ENCODE measurements at regions not wholly inside any gene's neighbourhood (a gene's known extent, or its start where the extent isn't known, plus 50 kb on each side); places are given as distances from the start of the nearest gene placed in this dataset.

DNA sequence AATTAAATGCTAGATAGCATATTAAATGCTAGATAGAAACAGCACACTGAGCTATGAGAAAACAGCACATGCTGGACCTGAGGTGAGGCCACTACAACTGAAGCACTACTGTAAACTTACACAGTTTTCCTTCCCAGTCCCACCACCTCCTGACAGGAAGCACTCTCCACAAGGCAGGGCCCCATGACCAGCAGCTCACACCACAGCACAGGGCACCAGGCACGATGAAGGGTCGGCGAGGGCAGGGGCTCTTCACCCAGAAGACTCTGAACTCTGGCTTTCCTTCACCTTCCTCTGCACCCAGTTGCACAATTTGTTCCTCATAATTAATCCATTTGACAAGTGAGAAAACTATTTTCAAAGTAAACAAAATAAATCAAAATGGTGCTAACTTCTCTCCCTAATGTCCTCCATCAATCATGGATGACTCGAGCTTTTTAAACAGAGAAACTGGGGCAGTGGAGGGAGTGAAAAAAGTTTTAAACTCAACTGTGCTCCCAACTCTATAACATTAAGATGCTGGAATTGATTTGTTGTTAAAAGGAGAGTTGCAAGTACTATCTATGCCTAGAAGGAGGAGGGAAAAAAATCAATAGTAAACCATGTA lies 568.7 kb downstream of the UQCRFS1 start:
- Mint-ChIP-seq H3K36me3 (ENCODE audit: insufficient read depth, unreplicated experiment) (no peaks in the 10 kb centered on the region), H3K9me3 (ENCODE audit: low read depth, unreplicated experiment) (no peaks in the 10 kb centered on the region), H3K27ac (ENCODE audit: unreplicated experiment) (no peak overlapping the region), H3K27me3 (ENCODE audit: unreplicated experiment) (no peaks in the 10 kb centered on the region), H3K4me1 (ENCODE audit: low read depth, unreplicated experiment) (no peaks in the 10 kb centered on the region), H3K4me3 (ENCODE audit: low read depth, unreplicated experiment) (no peak overlapping the region)
- intact Hi-C loops (cut with micrococcal nuclease; ENCODE audit: unreplicated experiment), result no loop called here
- no peak for DNase-seq
- no TSS peak for BruUV-seq (replicated peaks)
- CTCF ChIA-PET, result no interaction called here
- TF ChIP-seq, protein P1, sequence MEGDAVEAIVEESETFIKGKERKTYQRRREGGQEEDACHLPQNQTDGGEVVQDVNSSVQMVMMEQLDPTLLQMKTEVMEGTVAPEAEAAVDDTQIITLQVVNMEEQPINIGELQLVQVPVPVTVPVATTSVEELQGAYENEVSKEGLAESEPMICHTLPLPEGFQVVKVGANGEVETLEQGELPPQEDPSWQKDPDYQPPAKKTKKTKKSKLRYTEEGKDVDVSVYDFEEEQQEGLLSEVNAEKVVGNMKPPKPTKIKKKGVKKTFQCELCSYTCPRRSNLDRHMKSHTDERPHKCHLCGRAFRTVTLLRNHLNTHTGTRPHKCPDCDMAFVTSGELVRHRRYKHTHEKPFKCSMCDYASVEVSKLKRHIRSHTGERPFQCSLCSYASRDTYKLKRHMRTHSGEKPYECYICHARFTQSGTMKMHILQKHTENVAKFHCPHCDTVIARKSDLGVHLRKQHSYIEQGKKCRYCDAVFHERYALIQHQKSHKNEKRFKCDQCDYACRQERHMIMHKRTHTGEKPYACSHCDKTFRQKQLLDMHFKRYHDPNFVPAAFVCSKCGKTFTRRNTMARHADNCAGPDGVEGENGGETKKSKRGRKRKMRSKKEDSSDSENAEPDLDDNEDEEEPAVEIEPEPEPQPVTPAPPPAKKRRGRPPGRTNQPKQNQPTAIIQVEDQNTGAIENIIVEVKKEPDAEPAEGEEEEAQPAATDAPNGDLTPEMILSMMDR (IDR thresholded peaks at IDR 0.05; ENCODE audit: unreplicated experiment), result no peak

DNA sequence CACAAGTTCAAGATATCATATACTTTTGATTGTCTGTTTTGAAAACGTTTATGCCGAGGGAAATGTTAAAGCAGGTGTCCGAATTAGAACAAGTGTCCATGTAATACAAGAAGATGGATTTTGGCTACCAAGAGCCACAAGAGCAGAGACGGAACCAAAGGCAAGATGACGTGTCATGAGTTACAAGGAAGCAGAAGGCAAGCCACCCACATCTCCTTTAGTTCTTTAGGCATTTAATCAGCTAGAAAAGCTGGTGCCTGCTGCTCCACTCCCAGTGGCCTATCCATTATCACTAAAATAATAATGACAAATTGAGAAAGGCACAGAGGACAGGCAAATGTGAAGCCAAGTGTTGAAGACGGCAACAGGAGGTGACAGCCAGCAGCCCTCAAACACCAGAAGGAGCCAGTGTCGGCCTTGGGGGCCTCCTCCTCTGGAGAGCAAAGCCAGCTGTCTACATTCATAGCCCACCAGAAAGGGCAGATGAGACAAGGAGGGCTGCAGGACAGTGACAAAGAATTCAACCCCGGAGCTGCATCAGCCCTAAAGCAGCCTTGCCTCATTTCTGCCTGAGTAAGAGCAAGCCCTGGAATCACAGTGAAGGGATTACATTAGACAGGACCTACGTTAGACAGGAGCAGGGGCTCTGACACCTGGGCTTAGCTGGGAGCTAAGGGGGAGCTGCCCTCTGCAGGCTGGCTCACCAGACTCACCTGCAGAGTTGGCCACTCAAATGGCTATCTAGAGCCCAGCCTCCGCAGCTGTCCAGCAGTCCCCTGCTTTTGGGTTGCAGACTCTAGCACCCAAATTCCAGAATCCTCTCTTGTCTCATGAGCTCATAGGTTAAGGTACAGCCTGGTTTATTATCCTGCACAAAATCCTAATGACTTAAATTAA lies 569.9 kb downstream of the UQCRFS1 start:
- DNase-seq, result no peak
- intact Hi-C loops (cut with micrococcal nuclease; ENCODE audit: unreplicated experiment), result no loop called here
- H3K4me3 Mint-ChIP-seq (ENCODE audit: low read depth, unreplicated experiment), result no peak overlapping the region
- H3K9me3 Mint-ChIP-seq (ENCODE audit: low read depth, unreplicated experiment), result no peaks in the 10 kb centered on the region
- no peak overlapping the region for H3K27ac Mint-ChIP-seq (ENCODE audit: unreplicated experiment)
- CTCF ChIA-PET, result interaction anchor here (0.7 kb wide), 1 partner anchor 401 kb away, joined by 3 read pairs; no protein-coding TSS in a partner anchor
- no peaks in the 10 kb centered on the region for H3K36me3 Mint-ChIP-seq (ENCODE audit: insufficient read depth, unreplicated experiment)
- no peaks in the 10 kb centered on the region for H3K4me1 Mint-ChIP-seq (ENCODE audit: low read depth, unreplicated experiment)
- TF ChIP-seq, protein P1 (IDR thresholded peaks at IDR 0.05; ENCODE audit: unreplicated experiment), result no peak
- H3K27me3 Mint-ChIP-seq (ENCODE audit: unreplicated experiment), result no peaks in the 10 kb centered on the region
- no TSS peak for BruUV-seq (replicated peaks)

DNA sequence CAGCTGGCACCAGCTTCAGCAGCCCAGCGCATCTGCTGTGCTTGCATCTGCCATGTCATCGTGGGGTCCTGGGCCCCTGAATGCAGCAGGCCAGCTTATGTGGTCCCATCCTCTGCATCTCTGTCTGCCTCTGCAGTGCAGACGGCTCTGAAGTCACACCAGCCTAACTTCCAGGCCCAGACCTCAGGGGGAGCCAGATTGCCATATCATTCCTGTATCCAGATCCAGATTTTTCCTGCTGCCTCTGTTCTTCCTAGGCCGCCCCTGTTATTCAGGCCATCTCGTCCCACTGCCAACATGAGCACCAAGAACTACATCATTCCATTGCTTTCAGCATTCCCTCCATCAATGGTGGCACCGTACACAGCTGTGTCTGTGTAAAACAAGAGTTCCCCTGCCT lies 571.6 kb downstream of the UQCRFS1 start:
- CTCF ChIA-PET, result interaction anchor here (0.6 kb wide), 1 partner anchor 660 kb away, joined by 3 read pairs; no protein-coding TSS in a partner anchor
- Mint-ChIP-seq H3K4me1 (ENCODE audit: low read depth, unreplicated experiment) (no peaks in the 10 kb centered on the region), H3K36me3 (ENCODE audit: insufficient read depth, unreplicated experiment) (no peaks in the 10 kb centered on the region), H3K9me3 (ENCODE audit: low read depth, unreplicated experiment) (no peaks in the 10 kb centered on the region), H3K27me3 (ENCODE audit: unreplicated experiment) (no peaks in the 10 kb centered on the region), H3K27ac (ENCODE audit: unreplicated experiment) (no peak overlapping the region), H3K4me3 (ENCODE audit: low read depth, unreplicated experiment) (no peak overlapping the region)
- DNase-seq, result no peak
- TF ChIP-seq, protein P1 (IDR thresholded peaks at IDR 0.05; ENCODE audit: unreplicated experiment), result no peak
- no TSS peak for BruUV-seq (replicated peaks)
- intact Hi-C loops (cut with micrococcal nuclease; ENCODE audit: unreplicated experiment), result no loop called here

DNA sequence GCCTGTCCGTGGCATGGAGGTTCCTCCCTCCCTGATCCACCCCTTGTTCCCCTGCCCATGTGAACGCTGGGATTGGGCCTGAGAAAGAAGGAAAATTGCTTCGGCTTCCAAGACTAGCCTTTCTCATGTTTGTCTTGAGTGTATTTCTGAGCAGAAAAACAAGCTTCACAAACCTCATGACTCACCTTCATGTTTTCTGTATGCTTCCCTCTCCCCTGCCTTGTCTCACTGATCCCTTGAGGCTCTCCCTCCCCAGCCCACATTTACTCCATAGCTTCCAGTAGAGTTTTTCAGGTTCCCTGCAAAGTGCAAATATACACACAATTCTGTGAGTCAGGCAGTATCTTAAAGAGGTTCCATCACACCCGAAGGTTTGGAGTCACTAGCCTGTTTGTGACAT lies 572.4 kb downstream of the UQCRFS1 start:
- Mint-ChIP-seq H3K4me3 (ENCODE audit: low read depth, unreplicated experiment) (no peak overlapping the region), H3K27me3 (ENCODE audit: unreplicated experiment) (no peaks in the 10 kb centered on the region), H3K36me3 (ENCODE audit: insufficient read depth, unreplicated experiment) (no peaks in the 10 kb centered on the region), H3K4me1 (ENCODE audit: low read depth, unreplicated experiment) (no peaks in the 10 kb centered on the region), H3K9me3 (ENCODE audit: low read depth, unreplicated experiment) (no peaks in the 10 kb centered on the region), H3K27ac (ENCODE audit: unreplicated experiment) (no peak overlapping the region)
- no TSS peak for BruUV-seq (replicated peaks)
- intact Hi-C loops (cut with micrococcal nuclease; ENCODE audit: unreplicated experiment), result no loop called here
- TF ChIP-seq, protein P1 (IDR thresholded peaks at IDR 0.05; ENCODE audit: unreplicated experiment), result no peak
- CTCF ChIA-PET, result no interaction called here
- DNase-seq, result no peak

All from Calu3 (cell line).